KOPT-K1 (cell line): ENCODE measurements at regions not wholly inside any gene's neighbourhood (a gene's known extent, or its start where the extent isn't known, plus 50 kb on each side); places are given as distances from the start of the nearest gene placed in this dataset.

Source experiments
- H3K27ac ChIP-seq: fragments of 200-600 bp; sonication (generic); 2 replicates; pipeline ENCODE4 v1.5.1; 2016; ENCODE audit warnings: antibody characterized with exemption, mild to moderate bottlenecking, low read depth, low read length; ENCODE audit not compliant: poor library complexity, severe bottlenecking
- H3K36me3 ChIP-seq: fragments of 200-600 bp; sonication (generic); 2 replicates; pipeline ENCODE4 v1.5.1; 2017; ENCODE audit warnings: antibody characterized with exemption, mild to moderate bottlenecking, low read length, moderate library complexity; ENCODE audit not compliant: insufficient read depth
- H3K9me3 ChIP-seq: fragments of 200-600 bp; sonication (generic); 2 replicates; pipeline ENCODE4 v1.5.1; 2017; ENCODE audit warnings: antibody characterized with exemption, low read length, mild to moderate bottlenecking; ENCODE audit not compliant: insufficient read depth, poor library complexity, severe bottlenecking

DNA sequence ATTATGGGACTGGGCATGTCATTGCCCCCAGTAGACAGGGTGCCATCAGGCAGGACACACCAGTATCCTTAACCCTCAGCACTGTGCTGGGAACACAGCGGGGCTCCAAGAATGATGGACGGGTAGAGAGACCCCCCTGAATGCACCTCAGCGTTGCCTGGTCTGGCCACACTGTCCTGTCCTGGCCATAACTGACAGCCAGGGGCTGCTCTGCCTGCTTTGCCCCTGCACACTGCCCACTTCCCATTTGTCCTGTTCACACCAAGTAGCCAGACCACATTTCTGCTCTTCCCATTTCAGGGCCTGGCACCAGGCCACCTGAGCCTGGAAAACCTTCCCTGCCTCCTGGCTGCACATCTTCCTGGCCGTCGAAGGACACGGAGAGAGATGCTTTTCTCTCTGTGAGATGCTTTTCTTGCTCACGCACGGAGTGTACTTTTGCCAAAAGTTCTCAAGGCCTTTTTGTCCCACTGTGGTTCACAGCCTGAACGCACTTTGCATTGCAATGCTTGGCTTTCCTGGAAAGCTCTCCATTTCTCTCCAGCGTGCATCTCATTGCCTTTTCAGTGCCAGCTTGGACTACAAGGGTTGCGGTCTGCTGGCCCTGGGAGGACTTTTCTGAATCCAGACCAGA lies 131.0 kb upstream of the EEPD1 start:
- Histone ChIP-seq H3K9me3 (no peaks in the 10 kb centered on the region), H3K27ac (no peak overlapping the region), H3K36me3 (no peaks in the 10 kb centered on the region)

DNA sequence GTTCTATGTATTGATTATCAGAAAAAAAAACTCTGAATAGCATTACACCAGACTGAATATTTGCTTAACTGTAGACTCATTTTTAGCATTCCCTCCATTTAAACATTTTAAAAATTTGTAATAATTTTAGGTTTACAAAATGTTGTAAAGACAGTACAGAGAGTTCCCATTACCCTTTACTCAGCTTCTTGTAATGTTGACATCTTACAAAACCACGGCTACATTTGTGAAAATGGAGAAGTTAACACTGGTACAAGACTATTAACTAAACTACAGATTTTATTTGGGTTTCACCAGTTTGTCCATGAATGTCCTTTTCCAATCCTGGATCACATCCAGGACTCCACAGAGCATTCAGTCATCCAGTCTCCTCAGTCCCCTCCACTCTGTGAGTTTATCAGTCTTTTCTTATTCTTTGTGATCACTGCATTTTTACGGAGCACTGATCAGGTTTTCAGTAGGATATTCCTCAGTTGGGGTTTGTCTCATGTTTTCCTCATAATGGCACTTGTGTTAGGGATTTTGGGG lies 130.0 kb upstream of the EEPD1 start:
- Histone ChIP-seq H3K9me3 (no peaks in the 10 kb centered on the region), H3K36me3 (no peaks in the 10 kb centered on the region), H3K27ac (no peak overlapping the region)

DNA sequence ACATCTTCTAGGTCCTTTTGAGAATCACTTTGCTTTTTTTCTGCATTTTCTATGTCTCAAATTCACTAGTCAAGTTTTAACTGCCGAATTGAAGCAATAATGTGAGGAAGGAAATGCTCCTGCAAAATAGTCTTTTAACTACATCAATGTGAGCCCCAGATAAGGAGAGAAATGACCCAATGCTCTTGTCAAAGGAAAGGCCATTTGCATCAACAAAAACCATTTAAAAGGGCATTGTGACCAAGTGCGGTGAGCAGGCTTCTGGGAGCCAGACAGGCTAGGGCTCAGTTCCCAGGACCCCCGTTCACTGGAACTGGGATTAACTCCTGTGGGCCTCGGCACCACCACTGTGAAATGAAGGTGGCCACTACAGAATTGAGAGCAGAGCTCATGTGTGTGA lies 127.9 kb upstream of the EEPD1 start:
- H3K9me3 ChIP-seq, result no peaks in the 10 kb centered on the region
- no peaks in the 10 kb centered on the region for H3K36me3 ChIP-seq
- no peak overlapping the region for H3K27ac ChIP-seq

DNA sequence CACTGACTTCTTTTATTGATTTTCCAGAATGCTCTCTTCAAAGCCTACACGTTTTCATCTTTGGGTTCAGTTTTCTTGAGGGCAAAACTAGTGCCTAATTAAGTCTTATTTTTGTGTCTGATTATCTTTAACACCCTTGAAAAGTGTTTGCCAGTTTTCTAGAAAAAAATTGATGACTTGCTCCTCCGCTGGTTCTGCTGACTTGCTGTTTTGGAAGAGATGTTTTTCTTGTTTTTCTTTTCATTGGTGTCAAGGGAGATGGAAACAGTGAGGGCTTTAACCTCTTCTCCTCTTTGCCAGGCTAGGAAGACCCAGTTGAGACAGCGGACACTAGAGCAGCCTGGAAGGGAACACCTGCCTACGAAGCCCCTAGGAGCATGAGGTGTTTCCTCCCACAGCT lies 123.7 kb upstream of the EEPD1 start:
- Histone ChIP-seq H3K27ac (no peak overlapping the region), H3K9me3 (no peaks in the 10 kb centered on the region), H3K36me3 (no peaks in the 10 kb centered on the region)

DNA sequence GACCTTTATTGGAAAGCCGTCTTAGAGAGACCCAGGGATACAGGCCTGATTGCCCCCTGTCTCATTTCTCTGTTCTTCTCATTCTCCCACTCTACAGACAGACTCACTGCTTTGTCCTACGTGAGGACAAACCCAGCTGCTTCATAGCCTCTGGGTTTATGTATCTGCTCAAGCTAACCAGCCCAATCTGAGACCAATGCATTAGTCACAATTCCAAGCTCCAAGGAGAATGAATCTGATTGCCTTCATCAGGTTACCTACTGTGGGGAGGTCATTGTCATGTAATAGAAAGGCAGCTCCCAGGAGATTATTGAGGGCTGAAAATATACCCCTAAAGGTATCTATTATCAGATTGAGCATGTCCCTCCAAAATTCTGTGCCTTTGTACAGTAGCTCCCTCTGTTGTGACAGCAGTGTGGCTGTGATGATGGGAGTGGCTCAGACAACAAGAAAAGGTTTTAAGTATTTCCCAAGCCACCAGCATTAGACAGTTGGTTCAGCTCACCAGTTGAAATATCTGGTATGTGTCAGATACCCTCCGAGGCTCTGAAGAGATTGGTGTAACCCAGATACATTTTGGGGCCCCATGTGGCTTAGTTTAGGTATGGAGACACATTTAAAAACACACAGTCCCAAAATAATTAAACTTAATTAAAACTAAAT lies 123.1 kb upstream of the EEPD1 start:
- Histone ChIP-seq H3K36me3 (no peaks in the 10 kb centered on the region), H3K9me3 (no peaks in the 10 kb centered on the region), H3K27ac (no peak overlapping the region)

DNA sequence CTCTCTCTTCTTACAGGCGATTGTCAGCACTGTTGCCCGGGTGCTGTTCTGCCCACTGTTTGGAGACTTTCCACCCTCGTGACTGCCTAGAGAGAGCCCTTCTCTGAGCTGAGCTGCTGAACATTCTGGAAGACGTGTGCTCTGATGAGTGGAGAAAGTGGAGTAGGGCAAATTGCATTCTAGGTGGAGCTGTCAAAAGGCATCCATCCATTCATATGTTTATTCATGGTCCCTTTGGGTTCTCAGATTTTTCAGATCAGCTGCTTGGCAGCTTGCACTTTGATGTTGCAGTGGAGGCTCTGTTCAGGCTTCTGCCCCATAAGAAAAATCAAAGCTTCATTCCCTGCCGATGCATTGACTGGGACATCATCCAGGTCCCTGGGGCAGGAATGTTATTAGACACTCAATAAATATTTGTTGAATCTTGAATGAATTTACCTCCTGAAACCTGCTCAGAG lies 120.7 kb upstream of the EEPD1 start:
- H3K36me3 ChIP-seq, result no peaks in the 10 kb centered on the region
- H3K27ac ChIP-seq, result no peak overlapping the region
- H3K9me3 ChIP-seq, result no peaks in the 10 kb centered on the region

DNA sequence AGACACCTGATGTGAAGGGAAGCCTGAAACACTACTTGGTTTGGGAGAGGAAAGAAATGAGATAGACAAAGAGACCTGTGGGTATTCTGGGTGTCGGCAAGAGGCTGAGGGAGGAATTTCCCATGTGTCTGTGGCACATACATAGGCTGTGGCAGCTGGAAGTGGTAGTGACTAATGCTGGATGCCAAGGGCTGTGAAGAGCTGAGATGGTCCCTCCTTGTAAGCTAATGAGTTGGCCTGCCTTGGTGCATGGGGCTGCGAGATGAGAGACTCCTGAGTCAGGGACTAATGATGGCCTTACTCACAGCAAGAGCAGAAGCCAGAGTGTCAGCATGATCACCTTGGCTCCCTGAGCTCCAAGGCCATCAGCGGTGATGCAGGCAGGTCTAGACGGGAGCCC lies 119.0 kb upstream of the EEPD1 start:
- no peak overlapping the region for H3K27ac ChIP-seq
- H3K36me3 ChIP-seq, result no peaks in the 10 kb centered on the region

DNA sequence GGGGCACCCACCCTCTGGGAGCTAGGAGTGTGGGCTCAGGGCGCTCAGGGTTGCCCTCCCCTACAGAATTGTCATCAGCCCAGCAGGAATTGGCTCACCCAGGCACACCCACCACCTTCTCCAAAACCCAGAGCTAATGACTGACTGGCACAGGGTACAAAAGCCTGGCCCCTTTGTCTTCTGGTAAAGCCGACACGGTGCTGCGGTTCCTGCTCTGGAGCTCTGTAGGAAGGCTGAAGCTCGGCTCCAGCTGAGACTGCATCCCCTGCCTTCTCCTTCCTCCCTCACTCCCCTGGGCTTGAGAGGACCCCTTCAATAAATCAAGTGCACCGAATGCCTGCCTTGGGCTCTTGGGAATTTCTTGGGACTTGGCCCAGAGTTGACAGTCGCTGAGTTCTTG lies 117.9 kb upstream of the EEPD1 start:
- H3K9me3 ChIP-seq, result no peaks in the 10 kb centered on the region
- H3K36me3 ChIP-seq, result no peaks in the 10 kb centered on the region
- no peak overlapping the region for H3K27ac ChIP-seq

More for the DNA sequence above, 119.0 kb upstream of the EEPD1 start:
- H3K9me3 ChIP-seq, result no peaks in the 10 kb centered on the region

DNA sequence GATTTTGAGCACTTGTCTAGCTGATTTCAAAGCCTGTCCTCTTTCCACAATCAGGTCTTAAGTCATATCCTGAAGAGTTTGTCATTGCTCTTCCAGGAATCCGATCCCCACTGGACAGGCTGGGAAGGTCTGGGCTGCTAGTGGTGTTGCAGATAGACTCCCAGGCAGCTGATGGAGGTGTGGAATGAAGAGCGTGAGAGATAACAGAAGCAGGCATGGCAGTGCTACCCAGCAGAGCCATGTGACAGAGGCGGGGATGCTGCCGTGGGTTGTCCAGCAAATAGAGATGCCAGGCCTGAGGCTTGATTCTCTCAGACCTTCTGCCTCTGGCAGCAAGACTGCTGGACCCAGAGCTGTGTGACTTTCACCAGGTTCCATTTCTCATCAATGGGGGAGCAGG lies 116.5 kb upstream of the EEPD1 start:
- H3K9me3 ChIP-seq, result no peaks in the 10 kb centered on the region
- H3K36me3 ChIP-seq, result no peaks in the 10 kb centered on the region
- H3K27ac ChIP-seq, result no peak overlapping the region

DNA sequence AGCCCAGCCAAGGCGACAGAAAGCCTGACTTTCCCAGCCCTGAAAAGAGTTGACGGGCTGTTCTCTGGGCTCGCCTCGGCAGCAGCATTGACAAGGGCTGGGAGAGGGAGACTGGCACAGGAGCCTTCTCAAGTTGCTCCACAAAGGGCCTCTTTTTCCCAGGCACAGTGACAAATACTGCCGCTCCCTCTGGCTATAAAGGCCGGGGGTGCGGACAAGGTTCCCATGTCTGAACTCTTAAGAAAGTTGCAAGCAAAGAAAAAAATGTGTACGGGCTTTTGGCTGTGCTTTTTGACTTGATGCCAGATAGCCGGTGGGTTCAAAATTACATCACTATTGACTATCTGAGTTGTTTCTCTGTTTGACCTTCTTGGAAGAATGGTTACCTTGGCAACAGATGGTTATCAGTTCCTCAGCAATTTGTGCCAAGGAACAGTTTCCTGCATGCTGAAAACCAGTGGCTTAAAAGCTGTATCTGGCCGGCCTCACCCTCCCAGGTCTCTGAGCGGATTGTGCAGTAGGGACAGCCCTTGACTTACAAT lies 115.9 kb upstream of the EEPD1 start:
- no peak overlapping the region for H3K27ac ChIP-seq
- H3K9me3 ChIP-seq, result no peaks in the 10 kb centered on the region
- H3K36me3 ChIP-seq, result no peaks in the 10 kb centered on the region

DNA sequence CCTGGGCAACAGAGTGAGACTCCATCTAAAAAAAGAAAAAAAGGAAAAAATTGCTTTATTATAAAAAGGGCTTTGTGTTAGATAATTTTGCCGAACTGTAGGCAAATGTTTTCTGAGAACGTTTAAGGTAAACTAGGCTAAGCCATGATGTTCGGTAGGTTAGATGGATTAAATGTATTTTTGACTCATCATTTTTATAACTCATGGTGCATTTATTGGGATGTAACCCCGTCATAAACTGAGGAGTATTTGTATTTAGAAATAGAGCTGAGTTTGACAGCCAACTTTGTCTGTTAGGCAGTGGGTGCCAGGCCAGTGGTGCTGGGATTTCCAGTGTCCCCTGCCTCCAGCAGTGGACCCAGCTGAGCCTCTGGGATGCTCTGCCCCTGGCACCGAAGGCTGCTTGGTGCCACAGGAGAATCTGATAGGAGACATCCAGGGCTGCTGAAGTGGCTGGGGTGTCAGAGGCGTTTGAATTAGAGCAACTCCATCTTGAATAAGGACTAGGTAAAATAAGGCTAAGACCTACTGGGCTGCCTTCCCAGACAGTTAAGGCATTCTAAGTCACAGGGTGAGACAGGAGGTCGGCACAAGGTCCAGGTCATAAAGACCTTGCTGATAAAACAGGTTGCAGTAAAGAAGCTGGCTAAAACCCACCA lies 114.9 kb upstream of the EEPD1 start:
- H3K27ac ChIP-seq, result no peak overlapping the region
- H3K36me3 ChIP-seq, result no peaks in the 10 kb centered on the region
- H3K9me3 ChIP-seq, result no peaks in the 10 kb centered on the region

DNA sequence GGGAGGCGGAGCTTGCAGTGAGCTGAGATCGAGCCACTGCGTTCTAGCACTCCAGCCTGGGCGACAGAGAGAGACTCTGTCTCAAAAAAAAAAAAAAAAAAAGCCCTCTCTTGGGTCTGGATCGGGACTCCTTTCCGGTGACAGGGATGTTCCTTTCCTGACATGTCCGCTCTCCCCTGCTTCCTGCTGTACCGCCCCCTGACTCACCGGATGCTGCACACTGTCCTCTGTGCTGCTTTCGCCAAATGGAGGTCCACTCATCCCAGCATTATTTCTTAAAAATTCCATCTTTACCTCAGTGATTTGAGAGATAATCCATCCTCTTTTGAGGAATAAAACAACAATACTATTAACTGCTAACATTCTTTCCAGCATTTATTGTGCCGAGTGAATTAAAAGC lies 113.8 kb upstream of the EEPD1 start:
- Histone ChIP-seq H3K27ac (no peak overlapping the region), H3K36me3 (no peaks in the 10 kb centered on the region), H3K9me3 (no peaks in the 10 kb centered on the region)

DNA sequence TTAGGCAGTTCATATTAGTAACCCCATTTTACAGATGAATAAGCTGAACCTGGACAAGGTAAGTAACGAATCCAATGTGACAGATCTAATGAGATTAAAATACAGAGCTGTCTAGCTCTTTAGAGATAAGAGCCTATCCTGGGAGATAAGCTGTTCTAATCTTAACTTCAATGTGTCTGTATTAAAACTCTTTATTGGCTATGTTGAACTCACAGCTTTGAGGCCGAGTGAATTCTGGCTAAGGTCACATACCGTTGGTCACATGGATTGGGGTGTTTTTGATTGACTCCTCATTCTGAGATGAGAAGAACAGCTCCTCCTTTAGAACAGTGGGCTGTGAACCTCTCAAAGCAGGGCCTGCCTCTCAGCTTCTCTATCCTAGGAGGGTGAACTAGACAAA lies 113.4 kb upstream of the EEPD1 start:
- Histone ChIP-seq H3K36me3 (no peaks in the 10 kb centered on the region), H3K27ac (no peak overlapping the region), H3K9me3 (no peaks in the 10 kb centered on the region)

DNA sequence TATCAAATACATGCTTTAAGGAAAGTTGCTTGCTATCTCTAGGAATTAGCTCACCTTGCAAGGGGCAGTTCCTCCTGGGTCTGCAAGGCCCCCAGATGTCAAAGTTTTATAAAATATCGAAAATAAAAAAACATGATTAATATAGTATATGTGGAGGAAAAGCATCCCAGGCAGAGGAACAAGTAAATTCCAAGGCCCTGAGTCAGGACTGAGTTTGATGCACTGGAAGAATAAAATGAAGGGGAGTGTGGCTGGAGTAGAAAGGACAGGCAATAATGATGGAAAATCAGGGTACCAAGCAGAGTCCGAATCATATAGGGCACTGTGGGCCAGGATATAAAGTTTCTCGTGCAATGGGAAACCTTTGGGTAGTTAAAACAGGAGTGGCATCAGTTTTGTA lies 112.4 kb upstream of the EEPD1 start:
- H3K9me3 ChIP-seq, result no peaks in the 10 kb centered on the region
- H3K36me3 ChIP-seq, result no peaks in the 10 kb centered on the region
- no peak overlapping the region for H3K27ac ChIP-seq

DNA sequence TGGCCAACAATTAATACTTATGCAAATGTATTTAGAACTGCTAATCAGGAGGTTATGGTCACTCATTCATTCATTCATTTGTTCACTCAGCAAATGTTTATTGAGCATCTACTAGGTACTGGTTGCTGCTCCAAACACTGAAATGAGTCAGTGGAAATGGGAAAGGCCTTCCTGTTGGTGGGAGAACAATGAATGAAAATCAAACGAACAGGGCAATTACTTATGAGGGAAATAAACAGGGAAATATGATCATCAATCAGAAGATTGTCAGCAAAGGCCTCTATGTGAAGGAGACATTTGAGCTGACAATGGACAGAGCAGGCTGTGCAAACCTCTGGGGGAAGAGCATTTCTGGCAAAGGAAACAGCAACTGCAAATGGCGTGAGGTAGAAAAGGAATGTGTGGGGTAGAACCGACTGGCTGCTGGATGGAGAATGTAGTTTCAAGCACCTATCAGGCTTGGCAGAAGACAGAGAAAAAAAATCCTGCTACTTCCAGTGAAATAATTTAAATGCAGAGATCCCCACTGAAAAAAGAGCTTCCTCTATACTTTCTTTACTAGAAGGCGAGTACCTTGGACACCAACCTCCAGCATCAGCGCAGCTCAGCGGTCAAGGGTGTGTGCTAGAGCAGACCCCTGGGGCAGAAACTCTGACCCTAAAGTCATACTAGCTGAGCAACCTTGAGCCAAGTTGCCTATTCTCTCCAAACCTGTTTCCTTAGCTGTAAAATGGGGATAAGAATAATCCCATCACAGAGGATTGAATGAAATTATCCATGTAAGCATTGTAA lies 108.8 kb upstream of the EEPD1 start:
- Histone ChIP-seq H3K36me3 (no peaks in the 10 kb centered on the region), H3K9me3 (no peaks in the 10 kb centered on the region), H3K27ac (no peak overlapping the region)
